HG02973 (cell line): ENCODE measurements at regions not wholly inside any gene's neighbourhood (a gene's known extent, or its start where the extent isn't known, plus 50 kb on each side); places are given as distances from the start of the nearest gene placed in this dataset.
"Not testable (repeated sequence)": the region's sequence is repeated elsewhere in the genome, so short reads cannot be mapped to it uniquely, and the experiment has no call there.

Experiments used
- ATAC-seq: cut with Tn5 transposase; IDR thresholded peaks from one replicate; pipeline ENCODE4 v1.9.1; 2021; ENCODE audit warnings: moderate library complexity; ENCODE audit not compliant: unreplicated experiment

DNA sequence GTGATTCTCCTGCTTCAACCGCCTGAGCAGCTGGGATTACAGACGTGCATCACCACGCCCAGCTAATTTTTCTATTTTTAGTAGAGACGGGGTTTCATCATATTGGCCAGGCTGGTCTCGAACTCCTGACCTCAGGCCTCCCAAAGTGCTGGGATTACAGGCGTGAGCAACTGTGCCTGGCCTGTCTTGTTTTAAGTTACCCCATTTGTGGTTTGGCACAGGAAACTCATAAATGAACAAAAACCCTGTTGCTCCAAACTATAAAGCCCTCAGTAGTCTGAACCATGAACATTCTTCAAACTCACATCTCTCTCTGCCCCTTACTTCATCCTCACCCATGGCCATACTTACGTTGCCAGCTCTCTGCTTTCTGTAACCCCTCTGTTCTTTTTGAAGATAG is 61.7 kb downstream of the RHOU start:
- ATAC-seq, result not testable (repeated sequence)

DNA sequence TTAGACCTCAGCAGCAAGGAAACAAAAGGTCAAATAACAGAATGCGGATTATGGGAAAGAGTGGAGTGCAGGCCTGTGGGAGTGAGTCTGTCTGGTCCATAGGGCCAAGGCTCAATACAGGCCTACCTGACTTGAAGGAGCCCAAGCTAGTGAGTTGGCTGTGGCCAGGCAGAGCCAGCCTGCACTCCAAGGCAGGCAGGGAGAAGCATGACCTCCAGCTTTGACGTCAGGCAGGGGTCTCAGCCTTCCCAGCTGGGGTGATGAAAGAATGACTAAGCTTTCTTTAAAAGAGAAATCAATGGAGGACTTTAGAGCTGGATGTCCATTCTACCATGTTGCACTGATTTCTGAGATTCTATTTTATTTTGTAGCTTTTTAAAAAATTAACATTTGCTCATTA is 62.8 kb downstream of the RHOU start:
- ATAC-seq, result no peak

DNA sequence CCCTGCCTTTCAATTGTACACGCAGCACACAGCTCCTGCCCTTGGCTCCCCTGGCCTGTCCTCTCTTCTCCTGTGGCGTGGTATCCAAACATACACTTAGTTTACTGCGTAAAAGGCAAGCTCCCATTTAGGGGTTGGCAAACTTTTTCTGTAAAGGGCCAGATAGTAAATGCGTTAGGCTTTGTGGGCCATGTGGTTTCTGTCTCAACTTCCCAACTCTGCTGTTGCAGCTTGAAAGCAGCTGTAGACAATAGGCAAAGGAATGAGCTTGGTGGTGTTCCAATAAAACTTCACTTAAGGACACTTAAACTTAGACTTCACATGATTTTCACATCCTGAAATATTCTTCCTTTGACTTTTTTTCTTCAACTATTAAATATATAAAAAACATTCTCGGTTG is 63.3 kb downstream of the RHOU start:
- no peak for ATAC-seq

DNA sequence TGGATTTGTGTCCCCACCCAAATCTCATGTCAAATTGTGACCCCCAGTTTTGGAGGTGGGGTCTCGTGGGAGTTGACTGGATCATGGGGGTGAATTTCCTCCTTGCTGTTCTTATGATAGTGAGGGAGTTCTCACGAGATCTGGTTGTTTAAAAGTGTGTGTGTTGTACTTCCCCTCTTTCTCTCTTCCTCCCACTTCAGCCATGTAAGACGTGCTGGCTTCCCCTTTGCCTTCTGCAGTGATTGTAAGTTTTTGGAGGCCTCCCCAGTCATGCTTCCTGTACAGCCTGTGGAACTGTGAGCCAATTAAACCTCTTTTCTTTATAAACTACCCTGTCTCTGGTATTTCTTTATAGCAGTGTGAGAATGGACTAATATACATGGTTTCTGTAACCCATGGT is 64.6 kb downstream of the RHOU start:
- no peak for ATAC-seq

DNA sequence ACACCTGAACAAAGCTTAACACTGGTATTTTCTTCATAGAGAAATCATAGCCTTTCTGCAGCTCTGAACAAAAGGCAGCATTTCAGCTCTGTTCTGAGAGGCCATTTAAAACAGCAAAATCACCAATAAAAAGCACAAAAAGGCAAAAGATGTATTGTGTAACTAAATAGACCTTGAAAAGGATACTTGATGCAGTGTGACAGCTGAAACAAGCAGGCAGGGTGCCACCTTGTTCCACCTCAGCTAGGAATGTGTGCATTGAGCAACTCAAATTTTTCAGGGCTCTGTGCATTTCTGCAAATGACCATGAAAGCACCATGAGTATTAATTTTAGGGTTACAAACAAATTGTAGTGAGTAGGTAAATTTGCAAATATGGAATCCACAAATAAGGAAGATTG is 65.8 kb downstream of the RHOU start:
- ATAC-seq, result no peak

DNA sequence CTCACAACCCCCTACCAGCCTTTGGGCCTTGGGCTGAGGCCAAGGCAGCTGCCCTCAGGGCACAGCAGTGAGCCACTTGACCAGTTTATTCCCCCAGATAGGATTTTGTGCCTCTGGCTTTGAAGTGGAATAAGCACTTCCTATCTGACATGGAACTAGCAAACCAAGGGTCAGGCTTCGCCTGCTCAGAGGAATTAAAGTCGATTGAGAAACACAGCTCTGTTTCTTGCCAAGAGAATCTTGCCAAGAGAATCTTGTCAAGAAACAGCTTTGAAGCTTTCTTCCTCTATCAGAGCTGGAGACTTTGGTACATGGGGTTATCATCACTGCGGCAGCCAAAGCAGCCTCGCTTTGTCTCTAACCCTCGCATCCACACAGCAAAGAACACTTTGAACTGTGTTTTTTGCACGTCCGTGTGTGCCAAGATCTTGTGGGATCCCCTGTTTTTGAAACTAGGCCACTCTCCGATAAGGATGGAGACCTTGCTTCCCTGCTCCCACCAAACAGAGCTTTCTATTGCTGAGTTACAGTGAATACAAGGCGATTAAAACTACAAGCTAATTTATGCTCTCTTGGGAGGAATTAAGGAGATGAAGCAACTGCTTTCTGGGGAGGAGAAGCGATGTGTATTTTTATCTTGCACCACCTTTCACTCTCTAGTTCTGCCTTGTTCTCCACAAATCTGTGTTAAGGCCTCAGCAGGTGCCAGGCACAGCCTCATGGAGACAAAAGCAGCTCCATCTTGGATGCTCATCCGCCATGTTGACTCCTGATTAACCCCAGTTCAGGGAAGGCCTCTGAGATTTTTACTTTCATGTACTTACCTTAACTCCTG is 67.3 kb downstream of the RHOU start:
- no peak for ATAC-seq

DNA sequence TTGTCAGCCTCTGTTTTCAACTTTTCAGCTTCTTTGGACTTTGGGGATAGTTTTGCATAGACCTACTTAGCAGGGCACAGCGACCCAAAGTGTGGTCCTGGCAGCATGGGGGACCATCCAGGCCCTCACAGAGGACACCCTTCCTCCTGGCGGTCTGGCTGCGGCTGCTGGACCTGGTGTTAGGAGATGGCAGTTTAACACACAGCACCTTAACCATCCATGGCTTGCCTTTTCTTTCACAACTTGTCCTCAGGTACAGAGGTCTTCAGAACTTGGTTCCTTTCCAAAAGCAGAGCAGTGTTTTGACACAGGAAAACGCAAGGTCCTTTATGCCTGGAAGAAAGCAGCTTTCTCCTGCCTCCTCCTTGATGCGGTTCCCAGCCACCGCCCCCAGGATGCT is 68.1 kb downstream of the RHOU start:
- no peak for ATAC-seq

DNA sequence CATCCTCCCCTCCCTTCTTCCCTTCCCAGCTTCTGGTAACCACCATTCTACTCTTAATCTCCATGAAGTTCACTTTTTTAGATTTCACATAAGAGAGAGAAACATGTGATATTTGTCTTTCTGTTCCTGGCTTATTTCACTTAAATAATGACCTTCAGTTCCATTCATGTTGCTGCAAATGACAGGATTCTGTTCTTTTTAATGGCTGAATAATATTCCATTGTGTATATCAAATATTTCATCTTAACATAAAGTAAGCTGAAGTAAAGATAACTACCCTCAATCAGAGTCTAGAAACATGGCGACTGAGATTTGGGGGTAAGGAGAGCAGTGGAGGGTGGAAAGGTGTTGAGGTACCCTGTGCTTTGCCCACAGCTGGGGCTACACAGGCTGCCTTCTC is 68.9 kb downstream of the RHOU start:
- ATAC-seq, result no peak

DNA sequence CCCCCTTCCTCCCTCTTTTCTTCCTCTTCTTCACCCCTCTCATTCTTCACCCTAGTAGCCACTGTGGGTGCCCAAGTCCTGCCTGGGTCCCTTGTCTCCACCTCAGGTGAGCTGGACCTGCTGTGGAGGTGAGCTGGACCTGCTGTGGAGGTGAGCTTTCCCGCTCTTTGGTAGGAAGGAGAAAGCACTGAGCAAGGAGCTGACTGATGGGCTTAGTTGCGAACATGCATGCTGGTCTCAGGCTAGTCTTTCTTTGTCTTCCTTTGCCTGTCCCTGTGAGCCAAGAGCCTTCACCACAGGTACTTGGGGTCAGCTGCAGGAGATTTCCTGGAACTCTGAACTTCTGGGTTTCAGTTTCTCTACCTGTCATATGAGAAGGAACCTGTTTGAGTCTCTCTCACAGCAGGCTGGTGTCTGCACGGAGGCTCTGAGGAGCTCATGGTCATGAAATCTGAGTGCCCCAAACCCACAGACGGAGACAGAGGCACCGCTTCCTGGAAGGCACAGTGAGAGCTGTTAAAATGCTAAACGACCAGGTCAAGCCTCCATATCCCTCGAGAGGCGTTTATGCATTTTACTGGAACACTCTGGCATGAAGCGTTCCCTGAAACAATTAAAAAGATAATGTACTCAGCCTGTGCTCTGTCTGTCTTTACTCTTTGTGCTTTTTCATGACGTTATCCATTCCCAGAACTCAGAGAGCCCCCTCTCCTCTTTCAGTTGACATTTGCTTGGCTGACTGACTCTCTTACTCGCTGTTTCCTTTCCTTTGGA is 69.5 kb downstream of the RHOU start:
- ATAC-seq, result no peak

DNA sequence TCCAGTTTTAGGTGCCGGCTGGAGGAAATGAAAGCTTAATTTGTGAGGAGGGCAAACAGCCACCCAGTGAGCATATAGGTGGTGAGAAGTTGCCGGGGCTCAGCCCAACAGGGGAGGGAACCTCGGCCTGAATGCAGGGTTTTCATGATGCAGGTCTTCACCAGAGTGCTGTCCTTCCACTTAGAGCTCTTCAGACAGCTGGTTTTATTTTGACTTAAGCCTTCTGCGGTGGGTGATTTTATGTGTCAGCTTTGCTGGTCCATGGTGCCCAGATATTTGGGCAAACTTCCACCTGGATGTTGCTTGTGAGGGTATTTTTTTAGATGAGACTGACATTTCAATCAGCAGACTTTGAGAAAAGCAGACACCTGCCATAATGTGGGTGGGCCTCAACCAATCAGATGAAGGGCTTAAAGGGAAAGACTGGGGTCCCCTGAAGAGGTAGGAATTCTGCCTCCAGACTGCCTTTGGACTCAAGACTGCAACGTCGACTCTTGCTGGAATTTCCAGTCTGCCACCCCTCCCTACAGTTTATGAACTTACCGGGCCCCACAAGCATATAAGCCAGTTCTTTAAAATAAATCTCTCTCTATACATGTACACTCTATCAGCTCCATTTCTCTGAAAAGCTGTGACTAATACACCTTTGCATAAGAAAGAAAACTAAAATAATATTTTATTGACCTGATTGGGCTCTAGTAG is 72.8 kb downstream of the RHOU start:
- no peak for ATAC-seq

DNA sequence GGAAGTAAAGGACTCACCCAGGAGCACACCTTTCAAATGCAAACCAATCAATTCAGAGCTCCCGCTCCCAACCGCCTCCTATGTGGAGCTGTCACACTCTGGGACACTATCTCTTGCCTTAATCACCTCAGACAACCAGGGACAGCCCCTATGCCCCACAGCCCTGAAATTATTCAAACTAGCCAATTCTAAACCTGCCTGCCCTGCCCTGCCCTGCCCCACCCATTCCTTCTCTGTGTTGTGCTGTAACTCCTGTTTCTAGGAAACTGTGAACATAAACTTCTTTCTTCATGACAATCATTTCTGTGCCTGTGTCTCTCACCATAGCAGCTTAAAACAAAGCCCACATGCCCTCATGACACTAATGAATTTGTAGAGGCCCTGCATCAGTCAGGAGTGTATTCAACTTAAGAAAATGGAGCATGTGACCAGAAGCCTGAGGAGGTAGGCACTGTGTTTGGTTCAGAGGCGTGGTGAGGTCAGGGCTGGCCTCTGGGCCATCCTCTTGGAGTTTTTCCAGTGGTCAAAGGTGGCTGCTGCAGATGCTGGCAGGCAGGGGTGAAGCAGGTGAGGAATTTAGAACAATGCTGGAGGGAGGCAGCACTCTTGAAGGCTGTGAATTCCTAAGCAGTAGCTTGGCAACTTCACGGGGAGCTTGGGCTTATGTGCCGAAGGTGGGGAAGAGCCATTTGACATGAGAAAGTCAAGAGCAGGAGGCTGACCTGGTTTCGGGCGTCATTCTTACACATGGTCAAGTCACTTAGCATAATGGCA is 74.5 kb downstream of the RHOU start:
- ATAC-seq, result no peak

DNA sequence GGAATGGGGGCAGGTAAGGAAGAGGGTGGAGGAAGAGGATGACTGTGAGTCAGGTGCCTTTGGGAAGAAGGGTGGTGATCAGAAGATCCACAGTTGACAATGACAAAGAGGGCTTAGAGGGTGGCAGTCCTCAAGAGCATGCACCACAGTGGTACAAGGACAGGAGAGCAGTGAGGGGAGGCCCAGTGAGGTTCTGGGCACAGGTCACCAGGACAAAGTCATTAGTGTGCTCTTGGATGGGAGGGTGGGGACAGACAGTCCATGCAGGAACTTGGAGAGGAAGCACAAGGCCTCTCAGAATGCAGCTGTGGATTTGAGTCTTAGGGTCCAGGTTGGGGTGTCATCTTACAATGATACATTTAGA is 75.1 kb downstream of the RHOU start:
- ATAC-seq, result no peak

DNA sequence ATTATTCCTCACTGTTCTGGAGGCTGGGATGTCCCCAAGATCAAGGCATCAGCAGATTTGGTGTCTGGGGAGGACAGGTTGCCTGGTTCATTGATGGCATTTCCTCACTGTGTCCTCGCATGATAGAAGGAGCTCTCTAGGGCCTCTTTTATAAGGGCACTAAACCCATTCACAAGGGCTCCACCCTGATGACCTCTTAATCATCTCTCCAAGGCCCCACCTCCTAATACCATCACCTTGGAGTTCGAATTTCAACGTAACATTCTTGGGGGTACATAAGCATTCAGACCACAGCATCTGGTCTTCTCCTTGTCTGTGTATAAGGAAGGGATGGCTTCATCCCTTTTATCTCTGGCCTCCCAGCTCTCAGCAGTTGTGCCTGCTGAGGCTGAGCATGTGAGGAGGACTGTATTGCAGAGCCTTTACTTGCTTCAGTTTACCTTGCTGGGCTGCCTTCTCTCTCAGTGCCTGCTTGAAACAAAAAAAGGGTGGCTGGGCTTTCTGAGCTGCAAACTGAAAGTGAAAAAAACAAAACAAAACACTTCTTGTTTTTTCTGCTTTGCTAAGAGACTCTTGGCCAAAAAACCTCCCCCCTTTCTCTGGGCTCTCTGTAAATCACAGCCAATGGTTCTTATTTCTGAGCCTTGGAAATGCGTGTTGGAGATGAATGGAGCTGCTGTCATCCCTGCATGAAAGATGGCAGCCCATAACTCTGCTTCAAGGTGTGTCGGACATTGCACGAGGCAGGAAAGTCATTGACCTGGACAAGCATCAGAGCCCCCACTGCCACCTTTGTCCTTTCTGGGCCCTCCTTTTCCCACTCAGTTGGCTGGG is 75.8 kb downstream of the RHOU start:
- no peak for ATAC-seq

DNA sequence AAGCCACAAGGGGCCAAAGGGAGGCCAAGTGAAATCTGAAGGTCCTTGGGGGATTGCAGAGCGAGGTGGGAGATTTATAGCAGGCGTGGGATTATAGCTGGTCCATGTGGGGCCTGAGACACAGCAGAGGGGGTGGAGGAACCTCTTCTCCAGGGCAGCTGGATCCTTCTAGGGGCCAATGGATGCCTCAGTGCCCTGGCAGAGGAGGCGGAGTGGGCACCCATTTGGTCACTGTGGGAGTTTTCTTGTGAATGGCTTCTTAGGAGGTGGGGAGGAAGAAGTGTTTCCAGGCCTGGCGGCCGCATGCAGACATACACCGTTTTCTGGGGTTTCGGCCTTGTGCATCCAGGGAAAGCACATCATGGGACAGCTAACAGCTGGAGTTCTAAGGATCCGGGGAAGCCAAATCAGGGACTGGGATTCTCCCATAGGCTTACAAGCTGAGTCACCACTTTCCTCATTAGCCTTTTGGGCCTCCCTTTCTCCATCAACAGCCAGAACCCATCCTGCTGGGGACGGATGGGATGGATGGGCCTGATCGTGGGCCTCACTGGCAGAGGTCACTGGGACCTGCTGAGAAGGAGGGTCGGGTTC is 76.5 kb downstream of the RHOU start:
- no peak for ATAC-seq

DNA sequence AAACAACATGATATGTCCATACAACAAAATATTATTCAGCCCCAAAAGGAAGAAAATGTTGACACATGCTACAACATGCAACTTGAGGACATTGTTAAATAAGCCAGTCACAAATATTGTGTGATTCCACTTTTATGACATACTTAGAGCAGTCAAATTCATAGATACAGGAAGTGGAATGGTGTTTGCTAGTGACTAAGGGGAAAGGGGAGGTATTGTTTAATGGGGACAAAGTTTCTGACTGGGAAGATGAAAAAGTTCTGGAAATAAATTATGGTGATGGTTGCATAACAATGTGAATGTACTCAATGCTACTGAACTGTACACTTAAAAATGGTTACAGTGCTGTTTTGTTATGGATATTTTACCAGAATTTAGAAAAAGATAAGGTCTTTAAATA is 77.7 kb downstream of the RHOU start:
- ATAC-seq, result no peak

DNA sequence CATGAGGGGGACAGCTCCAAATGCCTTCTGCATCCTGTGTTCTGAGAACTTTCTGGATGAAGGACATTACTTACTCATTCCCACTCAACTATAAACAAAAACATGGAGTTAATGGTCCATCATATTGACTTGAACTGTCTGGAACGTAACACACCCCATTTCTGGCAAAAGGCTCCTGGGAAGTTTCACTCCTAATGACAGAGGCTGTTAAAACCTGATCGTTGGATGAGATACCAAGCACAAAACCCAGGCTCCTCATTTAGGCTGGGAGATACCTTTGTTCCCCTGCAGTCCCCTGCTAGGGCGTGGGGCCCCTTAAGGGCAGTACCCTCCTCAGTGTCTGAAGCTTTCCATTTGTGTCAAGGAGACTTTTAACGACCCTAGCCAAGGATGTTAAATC is 78.9 kb downstream of the RHOU start:
- no peak for ATAC-seq

DNA sequence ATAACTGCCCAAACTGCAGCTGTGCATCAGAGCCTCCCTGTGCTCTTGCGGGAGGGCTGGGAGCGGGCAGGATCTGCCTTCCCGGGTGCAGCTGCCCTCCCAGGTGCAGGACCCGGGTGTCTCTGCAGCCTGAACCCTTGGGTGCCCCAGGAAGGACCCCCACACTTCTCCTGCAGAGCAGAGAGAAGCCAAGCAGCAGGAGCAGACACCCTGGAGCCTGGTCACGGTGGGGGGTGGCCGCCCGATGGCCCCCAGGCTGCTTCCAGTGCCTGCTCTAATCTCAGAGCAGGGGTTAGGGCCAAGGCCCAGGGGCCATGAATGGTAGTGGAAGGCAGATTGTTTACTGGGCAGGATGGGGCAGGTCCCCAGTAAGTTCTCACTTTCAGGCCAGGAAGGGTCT is 83.0 kb downstream of the RHOU start:
- ATAC-seq, result no peak

DNA sequence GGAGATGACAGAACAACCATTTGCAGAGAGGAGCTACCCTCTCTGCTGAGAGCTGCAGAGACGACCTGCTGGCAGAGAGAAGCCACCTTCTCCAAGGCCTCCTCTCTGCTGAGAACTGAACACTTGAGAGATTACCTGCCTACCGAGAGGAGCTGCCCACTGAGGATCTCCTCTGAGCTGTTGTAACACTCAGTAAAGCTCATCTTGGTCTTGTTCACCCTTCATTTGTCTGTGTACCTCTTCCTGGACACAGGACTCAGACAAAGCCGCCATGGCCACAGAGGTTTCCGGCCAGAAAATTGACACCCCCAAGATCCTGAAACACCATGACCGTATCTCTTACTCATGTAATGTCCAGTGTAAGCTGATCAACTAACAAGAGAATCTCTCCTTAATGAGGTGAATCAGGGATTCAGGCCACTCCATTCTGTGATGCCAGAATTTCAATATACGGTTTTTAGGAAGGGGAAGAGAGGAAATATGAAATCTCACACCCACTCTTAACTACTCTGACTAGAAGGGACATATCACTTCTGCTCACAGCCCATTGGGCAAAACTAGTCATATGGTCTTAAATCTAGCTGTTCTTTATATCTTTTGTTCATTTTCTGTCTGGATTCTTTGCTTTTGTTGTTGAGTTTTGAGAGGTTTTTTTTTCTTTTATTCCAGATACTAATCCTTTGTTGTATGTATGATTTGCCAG is 83.8 kb downstream of the RHOU start:
- no peak for ATAC-seq

DNA sequence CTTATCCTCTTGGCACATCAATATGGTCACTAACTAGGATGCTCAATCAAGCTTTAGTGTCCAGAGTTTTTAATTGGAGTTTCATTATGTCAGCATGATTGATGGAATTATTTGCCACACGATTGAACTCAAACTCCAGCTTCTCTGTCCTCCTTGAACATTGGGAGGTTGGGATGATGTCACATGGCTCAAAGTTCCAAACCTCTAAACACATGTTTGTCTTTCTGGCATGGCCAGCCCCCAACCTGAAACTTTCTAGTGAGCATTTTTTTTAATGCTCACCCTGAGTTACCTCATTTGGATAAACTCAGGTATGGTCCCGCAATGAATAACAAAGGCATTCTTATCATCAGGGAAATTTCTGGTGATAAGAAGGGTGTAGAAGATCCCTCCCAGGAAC is 86.0 kb downstream of the RHOU start:
- ATAC-seq, result no peak
